Neutrophil (primary cell): ENCODE measurements at regions not wholly inside any gene's neighbourhood (a gene's known extent, or its start where the extent isn't known, plus 50 kb on each side); places are given as distances from the start of the nearest gene placed in this dataset.

Source experiments
- H3K27ac ChIP-seq: fragments of 200-600 bp; sonication (generic); 2 replicates; pipeline ENCODE4 v1.5.1; 2016; ENCODE audit warnings: mild to moderate bottlenecking, moderate library complexity
- H3K27me3 ChIP-seq: fragments of 200-600 bp; sonication (generic); 2 replicates; pipeline ENCODE4 v1.6.0; 2016; ENCODE audit warnings: mild to moderate bottlenecking
- H3K36me3 ChIP-seq: fragments of 200-600 bp; sonication (generic); 2 replicates; pipeline ENCODE4 v1.5.1; 2017
- H3K4me1 ChIP-seq, 2 experiments: fragments of 200-600 bp in 1 of 2; sonication (generic) in 1 of 2; 1 replicate in 1 of 2; 2 replicates in 1 of 2; pipeline versions ENCODE4 v1.5.1 to v1.6.1; 2013 to 2016; ENCODE audit warnings: low read depth in 1 of 2, low read length in 1 of 2, mild to moderate bottlenecking in 1 of 2, moderate library complexity in 1 of 2; ENCODE audit not compliant: control insufficient read depth in 1 of 2, insufficient read depth in 1 of 2
- H3K4me3 ChIP-seq, 2 experiments: fragments of 200-600 bp in 1 of 2; sonication (generic) in 1 of 2; 1 replicate in 1 of 2; 2 replicates in 1 of 2; pipeline ENCODE4 v1.5.1; 2013 to 2016; ENCODE audit warnings: low read depth in 1 of 2, low read length in 1 of 2, mild to moderate bottlenecking in 1 of 2, moderate library complexity in 1 of 2
- H3K9me3 ChIP-seq: fragments of 200-600 bp; sonication (generic); 2 replicates; pipeline ENCODE4 v1.5.1; 2016
- CTCF ChIP-seq: fragments of 200-600 bp; sonication (generic); IDR thresholded peaks from 2 replicates; pipeline ENCODE4 v1.5.1; 2016; ENCODE audit warnings: antibody characterized with exemption

DNA sequence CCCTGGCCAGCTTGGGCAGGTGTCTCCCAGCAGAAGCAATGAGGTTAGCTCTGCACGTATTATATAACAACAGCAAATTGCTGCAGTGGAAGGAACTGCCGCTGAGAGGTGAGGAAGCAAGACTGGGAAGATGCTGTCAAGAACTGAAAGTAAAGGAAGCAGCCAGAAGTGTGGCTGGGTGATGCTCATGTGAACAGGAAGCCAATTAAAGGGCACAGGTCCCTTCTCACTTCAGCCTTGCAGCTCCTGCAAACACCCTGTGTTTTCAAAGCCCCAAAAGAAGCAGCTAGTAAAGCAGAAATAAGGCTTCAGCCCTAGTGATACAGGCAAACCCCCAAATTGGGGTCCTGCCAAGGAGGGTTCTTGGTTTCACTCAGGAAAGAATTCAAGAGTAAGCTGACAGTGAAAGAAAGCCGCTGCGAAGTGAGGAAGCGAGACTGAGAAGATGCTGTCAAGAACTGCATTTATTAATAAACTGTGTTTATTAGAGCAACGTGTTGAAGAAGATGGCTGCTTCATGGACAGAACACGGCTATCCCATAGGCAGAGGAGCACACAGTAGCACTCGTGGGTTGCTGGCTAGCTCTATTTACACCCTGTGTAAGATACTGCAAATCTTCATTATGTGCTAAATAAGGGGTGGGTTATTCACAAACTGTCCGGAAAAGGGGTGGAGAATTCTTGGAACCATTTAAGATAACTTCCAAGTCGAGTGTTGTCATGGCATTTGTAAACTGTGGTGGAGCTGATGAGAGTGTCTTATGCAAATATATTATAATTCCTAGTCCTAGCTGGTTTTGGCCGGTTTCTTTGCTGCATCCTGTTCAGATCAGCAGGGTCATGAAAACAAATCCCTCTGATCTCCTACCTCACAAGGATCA is 152.2 kb downstream of the LINC00237 start:
- Histone ChIP-seq H3K9me3 (no peaks in the 10 kb centered on the region), H3K27ac (no peak overlapping the region), H3K36me3 (no peaks in the 10 kb centered on the region), H3K4me3 (no peak overlapping the region), H3K27me3 (peaks cover 58% of the 10 kb centered on the region), H3K4me1 (no peaks in the 10 kb centered on the region)
- no peak for TF ChIP-seq CTCF

GRCh38 chr20:20950620-20951019 is 155.5 kb downstream of the LINC00237 start:
- H3K36me3 ChIP-seq, result no peaks in the 10 kb centered on the region
- no peak overlapping the region for H3K4me3 ChIP-seq
- H3K9me3 ChIP-seq, result no peaks in the 10 kb centered on the region
- no peak overlapping the region for H3K27ac ChIP-seq
- peaks cover 43% of the 10 kb centered on the region for H3K27me3 ChIP-seq
- TF ChIP-seq CTCF, result no peak
- H3K4me1 ChIP-seq, result no peaks in the 10 kb centered on the region

DNA sequence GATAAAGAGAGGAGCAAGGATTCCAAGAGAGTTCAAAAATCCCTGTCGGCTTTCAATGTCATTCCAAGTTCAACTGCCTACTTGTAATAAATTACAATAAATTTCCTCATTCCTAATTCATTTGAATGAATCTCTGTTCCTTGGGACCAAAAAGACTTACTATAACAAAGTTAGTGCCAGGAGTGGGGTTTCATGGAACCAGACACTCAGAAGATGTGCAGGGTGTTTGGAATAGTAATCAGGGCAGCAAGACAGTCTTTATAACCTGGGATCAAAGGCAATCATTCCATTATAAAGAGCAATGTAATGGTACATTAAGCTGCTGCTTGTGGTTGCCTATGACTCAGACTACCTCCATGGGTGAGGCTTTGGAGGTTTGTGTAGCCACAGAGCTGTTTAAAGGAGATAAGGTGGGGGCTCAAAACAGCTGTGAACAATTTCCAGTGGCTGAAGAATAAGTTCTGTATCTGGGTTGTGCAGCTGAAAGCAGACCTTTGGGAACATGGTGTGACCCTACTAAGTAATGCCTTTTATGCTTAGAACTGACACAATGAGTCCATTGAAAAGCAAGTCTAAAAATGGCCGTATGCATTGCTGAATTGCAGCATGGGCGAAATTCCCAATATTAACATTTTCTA is 159.9 kb downstream of the LINC00237 start:
- Histone ChIP-seq H3K36me3 (no peaks in the 10 kb centered on the region), H3K4me3 (no peak overlapping the region), H3K4me1 (no peaks in the 10 kb centered on the region), H3K27me3 (peaks cover 23% of the 10 kb centered on the region), H3K9me3 (no peaks in the 10 kb centered on the region), H3K27ac (no peak overlapping the region)
- TF ChIP-seq CTCF, result no peak

DNA sequence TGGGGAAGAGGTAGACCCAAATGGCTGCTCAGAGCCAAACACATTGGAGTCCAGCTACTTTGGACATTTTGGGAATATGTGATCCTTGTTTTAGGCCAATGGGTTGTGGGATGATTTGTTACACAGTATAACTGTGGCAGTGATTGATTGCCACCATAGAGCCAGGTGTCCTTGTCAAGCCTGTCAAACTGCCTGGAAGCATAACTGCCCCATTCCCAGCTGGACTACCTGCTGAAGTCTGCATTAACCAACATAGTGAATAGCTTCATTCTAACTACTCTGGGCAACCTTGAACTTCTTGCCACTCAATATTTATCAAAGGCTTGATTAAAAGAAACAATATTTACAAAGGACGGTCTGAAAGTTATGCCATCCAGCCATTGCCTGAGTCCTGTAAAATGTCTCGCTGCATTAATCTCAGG is 164.7 kb downstream of the LINC00237 start:
- H3K27ac ChIP-seq, result no peak overlapping the region
- H3K9me3 ChIP-seq, result no peaks in the 10 kb centered on the region
- no peak for TF ChIP-seq CTCF
- peaks cover 14% of the 10 kb centered on the region for H3K27me3 ChIP-seq
- H3K4me3 ChIP-seq, result no peak overlapping the region
- no peaks in the 10 kb centered on the region for H3K4me1 ChIP-seq
- H3K36me3 ChIP-seq, result no peaks in the 10 kb centered on the region

- no peaks in the 10 kb centered on the region for H3K36me3 ChIP-seq
- no peaks in the 10 kb centered on the region for H3K4me1 ChIP-seq
- no peak overlapping the region for H3K27ac ChIP-seq
- H3K9me3 ChIP-seq, result no peaks in the 10 kb centered on the region
- H3K27me3 ChIP-seq, result peaks cover 20% of the 10 kb centered on the region
- TF ChIP-seq CTCF, result no peak
- H3K4me3 ChIP-seq, result no peak overlapping the region
These were observed 167.2 kb downstream of the LINC00237 start for GRCh38 chr20:20939006-20939405.
